GM12873 (cell line): ENCODE measurements at regions not wholly inside any gene's neighbourhood (a gene's known extent, or its start where the extent isn't known, plus 50 kb on each side); places are given as distances from the start of the nearest gene placed in this dataset.

ENCODE experiments used
- TF ChIP-seq, protein P1 (sequence below): IDR thresholded peaks from 2 replicates; pipeline ENCODE4 v1.5.1; 2012; ENCODE audit warnings: low read depth, mild to moderate bottlenecking, moderate library complexity, low read length, control low read depth; ENCODE audit not compliant: insufficient read depth; ENCODE audit errors: missing control alignments

- TF ChIP-seq, protein P1, sequence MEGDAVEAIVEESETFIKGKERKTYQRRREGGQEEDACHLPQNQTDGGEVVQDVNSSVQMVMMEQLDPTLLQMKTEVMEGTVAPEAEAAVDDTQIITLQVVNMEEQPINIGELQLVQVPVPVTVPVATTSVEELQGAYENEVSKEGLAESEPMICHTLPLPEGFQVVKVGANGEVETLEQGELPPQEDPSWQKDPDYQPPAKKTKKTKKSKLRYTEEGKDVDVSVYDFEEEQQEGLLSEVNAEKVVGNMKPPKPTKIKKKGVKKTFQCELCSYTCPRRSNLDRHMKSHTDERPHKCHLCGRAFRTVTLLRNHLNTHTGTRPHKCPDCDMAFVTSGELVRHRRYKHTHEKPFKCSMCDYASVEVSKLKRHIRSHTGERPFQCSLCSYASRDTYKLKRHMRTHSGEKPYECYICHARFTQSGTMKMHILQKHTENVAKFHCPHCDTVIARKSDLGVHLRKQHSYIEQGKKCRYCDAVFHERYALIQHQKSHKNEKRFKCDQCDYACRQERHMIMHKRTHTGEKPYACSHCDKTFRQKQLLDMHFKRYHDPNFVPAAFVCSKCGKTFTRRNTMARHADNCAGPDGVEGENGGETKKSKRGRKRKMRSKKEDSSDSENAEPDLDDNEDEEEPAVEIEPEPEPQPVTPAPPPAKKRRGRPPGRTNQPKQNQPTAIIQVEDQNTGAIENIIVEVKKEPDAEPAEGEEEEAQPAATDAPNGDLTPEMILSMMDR, result no peak
Observed at GRCh38 chr1:60257531-60257930, 184.0 kb upstream of the C1orf87 start.

DNA sequence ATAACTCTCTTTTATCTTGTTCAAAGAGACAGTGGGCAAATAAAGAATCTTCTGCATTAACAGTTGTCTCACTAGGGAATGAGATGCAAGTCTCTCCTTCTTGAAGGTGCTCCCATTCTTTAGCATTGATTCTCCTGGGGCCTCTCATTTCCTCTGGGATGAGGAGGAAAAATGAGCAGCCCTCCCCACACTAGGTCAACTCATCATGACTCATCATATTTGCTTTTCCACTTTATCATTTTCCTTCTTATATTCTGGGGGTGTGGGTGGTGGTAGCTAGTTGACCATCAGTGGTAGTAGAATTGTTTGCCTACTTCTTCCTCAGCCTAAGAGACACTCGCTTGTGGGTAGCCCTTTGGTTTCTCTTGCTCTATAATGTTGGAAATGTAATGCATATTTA is 182.0 kb upstream of the C1orf87 start:
- TF ChIP-seq, protein P1, result no peak

GRCh38 chr1:60251426-60251825 is 177.9 kb upstream of the C1orf87 start:
- TF ChIP-seq, protein P1, result no peak

GRCh38 chr1:60245324-60245723 is 171.8 kb upstream of the C1orf87 start:
- TF ChIP-seq, protein P1, result no peak

- TF ChIP-seq, protein P1, result no peak
Observed at GRCh38 chr1:60244906-60245305, 171.3 kb upstream of the C1orf87 start.

- TF ChIP-seq, protein P1, result no peak
Observed at GRCh38 chr1:60235275-60235674, 161.7 kb upstream of the C1orf87 start.

GRCh38 chr1:60234776-60235175 is 161.2 kb upstream of the C1orf87 start:
- TF ChIP-seq, protein P1, result no peak
